ENCODE measurements at regions not wholly inside any gene's neighbourhood (a gene's known extent, or its start where the extent isn't known, plus 50 kb on each side); places are given as distances from the start of the nearest gene placed in this dataset.
A peak's percentile ranks its signal among the peaks of the same experiment; 100 is the strongest.

GRCh38 chr9:118457171-118458000, 753.2 kb downstream of the TLR4 start:
- no peak for DNase-seq (ENCODE audit: low read depth in 4 of 4, low spot score in 3 of 4)

DNA sequence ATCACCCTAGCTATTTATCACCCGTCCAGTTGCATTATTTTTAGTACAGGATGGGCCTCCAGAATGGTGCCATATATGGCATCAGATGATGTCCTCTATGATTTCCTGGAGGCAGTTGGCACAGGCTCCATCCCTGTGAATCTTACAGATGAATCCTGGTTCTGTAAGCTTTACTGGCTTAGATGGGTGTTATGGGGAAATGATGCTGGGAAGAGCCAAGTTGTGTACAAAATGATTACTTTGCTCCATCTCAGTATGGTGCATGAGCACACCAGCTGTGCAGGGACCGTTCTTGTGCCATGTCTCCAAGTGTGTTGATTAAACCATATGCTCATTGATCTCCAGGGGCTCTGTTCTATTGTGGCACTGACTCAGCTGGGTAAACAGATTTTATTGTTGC, 755.7 kb downstream of the TLR4 start:
- DNase-seq (ENCODE audit: low read depth in 4 of 4, low spot score in 3 of 4) = no peak

- no peak for DNase-seq (ENCODE audit: low read depth in 4 of 4, low spot score in 3 of 4)
Measured at GRCh38 chr9:118463419-118463818, 759.2 kb downstream of the TLR4 start.

DNA sequence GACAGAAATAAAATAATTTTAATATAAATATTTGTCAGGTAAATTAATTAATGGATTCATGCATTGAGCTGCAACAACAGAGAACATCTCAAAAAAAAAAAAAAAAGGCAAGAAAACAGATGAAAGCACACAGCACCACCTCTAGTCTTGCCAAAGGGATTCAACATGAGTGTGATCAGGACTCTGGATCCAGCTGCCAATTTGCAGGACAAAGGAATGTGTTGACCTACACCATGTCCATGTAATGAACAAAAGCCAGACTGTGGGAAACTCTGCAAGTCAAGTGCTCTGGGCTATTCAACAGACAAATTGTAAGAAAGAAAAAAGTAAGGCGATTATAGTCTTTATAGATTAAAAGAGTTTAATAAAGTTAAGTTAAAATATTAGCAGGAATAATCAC, 769.3 kb downstream of the TLR4 start:
- DNase-seq (ENCODE audit: low read depth in 4 of 4, low spot score in 3 of 4) = no peak

DNA sequence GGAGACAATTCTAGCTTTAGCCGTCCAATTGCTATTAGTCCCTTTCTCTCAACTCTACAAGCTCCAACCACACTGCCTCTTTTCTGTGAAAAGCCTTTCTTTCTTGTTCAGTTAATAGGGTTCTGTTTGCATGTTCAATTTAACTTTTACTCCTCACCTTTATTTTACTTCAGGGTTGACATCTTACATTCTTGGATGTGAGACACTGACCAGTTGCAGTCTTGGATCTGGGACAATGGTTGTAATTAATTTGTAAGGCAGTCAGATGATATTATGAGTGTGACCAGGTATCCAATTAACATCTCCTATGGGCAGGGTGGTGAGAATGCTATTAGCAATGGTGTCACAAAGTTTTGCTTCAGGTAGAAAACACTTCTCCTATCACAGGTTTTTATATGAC, 774.5 kb downstream of the TLR4 start:
- DNase-seq (ENCODE audit: low read depth in 4 of 4, low spot score in 3 of 4) = no peak

GRCh38 chr9:118482306-118482705, 778.1 kb downstream of the TLR4 start:
- no peak for DNase-seq (ENCODE audit: low read depth in 4 of 4, low spot score in 3 of 4)

DNA sequence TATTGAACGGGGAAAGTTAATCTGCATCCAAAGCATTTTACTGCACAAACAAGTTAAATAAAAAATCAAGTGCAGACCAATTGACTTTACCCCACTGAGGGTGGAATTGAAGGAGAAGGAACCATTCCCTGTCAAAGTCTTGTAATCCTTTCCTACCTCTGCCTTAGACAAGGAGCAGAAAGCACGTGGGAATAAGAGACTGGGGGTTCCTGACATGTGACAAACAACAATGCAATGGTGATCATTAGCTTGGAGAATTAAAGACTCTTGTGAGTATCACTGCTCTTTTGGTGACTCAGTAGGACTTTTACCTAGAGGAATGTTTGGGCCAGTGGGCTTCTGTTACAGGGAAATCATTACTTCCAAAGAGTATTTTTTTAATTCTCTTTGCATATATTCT, 779.5 kb downstream of the TLR4 start:
- DNase-seq (ENCODE audit: low read depth in 4 of 4, low spot score in 3 of 4) = no peak

GRCh38 chr9:118503236-118503635, 799.0 kb downstream of the TLR4 start:
- DNase-seq (ENCODE audit: low read depth in 4 of 4, low spot score in 3 of 4) = no peak

- DNase-seq (ENCODE audit: low read depth in 4 of 4, low spot score in 3 of 4) = no peak
Measured at GRCh38 chr9:118510711-118511110, 806.5 kb downstream of the TLR4 start.

DNA sequence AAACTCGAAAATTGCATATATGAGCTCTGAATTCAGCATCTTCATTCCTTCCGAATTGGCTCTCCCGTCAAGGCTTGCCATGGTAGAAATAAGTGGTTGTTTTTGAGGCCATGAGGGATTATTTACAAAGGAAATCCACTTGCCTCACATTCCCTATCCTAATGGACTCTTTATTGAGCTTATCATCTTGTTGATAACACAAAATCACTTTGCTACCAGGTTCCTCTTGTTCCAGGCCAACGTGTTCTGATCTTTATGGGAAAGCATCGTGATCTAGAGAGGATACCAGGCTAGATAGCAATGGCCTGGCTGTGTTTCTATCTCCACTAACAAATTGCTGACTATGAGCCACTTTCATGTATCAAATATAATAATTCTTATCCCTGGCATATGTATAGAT, 811.7 kb downstream of the TLR4 start:
- no peak for DNase-seq (ENCODE audit: low read depth in 4 of 4, low spot score in 3 of 4)

DNA sequence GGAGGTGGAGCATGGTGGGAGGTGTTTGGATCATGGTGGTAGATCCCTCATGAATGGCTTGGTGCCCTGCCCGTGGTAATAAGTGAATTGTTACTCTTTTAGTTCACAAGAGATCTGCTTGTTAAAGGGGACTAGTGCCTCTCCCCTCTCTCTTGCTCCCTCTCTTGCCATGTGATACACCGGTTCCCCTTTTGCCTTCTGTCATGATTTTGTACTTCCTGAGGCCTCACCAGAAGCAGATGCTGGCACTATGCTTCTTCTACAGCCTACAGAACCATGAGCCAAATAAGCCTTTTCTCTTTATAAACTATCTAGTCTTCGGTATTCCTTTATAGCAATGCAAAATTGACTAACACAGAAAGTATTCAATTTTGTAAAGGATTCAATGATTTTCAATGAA, 817.1 kb downstream of the TLR4 start:
- DNase-seq (ENCODE audit: low read depth in 4 of 4, low spot score in 3 of 4) = no peak

GRCh38 chr9:118522093-118523028, 818.2 kb downstream of the TLR4 start:
- peak in 3 of 4 donors; percentile 14 to 20 (median 15) for DNase-seq (ENCODE audit: low read depth in 4 of 4, low spot score in 3 of 4)

- no peak for DNase-seq (ENCODE audit: low read depth in 4 of 4, low spot score in 3 of 4)
Measured at GRCh38 chr9:118527261-118527660, 823.1 kb downstream of the TLR4 start.

- no peak for DNase-seq (ENCODE audit: low read depth in 4 of 4, low spot score in 3 of 4)
Measured at GRCh38 chr9:118529210-118529609, 825.0 kb downstream of the TLR4 start.

DNA sequence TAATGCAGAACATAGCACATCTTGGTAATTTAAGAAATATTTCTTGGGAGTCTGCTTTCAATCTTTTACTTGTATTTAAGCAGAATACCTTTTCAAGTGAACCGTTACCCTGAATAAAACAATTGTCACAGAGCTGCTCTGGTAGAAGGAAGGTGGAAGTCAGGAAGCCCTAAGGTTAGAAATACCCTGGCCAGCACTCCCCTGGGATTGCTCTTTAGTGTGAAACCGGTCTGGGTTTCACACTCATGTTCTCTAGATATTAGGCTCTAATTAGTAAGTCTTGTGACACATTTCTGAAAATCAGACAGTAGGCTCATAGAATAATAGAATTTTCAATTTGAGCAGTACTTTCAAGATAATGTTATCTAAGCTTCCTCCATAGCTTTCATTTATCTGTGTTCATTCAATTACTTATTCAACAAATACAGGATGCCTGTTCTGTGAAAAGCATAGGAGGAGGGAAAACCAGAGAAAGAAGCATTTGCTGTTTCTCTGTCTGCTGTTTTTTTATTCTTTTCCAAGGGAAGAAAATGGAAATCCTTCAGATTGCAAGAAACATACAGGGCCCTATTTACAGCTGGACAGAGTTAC, 825.5 kb downstream of the TLR4 start:
- DNase-seq (ENCODE audit: low read depth in 4 of 4, low spot score in 3 of 4) = no peak

DNA sequence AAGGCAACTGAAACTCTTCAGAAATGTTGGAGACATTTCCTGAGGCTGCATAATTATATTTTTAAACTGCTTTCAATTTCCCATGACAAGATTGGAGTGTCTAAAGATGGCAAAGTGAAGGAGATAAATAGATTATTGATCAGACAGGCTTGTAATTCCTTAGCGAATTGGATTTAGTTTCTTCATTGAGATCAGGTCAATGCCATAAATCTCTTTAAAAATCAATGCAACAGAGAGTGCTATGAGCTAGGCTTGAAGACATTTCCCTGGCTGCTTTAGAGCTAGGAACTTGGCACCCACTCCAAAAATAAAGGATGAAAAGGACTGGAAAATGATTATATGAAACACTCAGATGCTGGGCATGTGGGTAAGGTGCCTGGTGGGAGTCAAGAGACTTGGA, 828.4 kb downstream of the TLR4 start:
- DNase-seq (ENCODE audit: low read depth in 4 of 4, low spot score in 3 of 4) = no peak

GRCh38 chr9:118533101-118533500, 828.9 kb downstream of the TLR4 start:
- no peak for DNase-seq (ENCODE audit: low read depth in 4 of 4, low spot score in 3 of 4)

- DNase-seq (ENCODE audit: low read depth in 4 of 4, low spot score in 3 of 4) = no peak
Measured at GRCh38 chr9:118533850-118534249, 829.6 kb downstream of the TLR4 start.

GRCh38 chr9:118536153-118536552, 832.0 kb downstream of the TLR4 start:
- no peak for DNase-seq (ENCODE audit: low read depth in 4 of 4, low spot score in 3 of 4)

DNA sequence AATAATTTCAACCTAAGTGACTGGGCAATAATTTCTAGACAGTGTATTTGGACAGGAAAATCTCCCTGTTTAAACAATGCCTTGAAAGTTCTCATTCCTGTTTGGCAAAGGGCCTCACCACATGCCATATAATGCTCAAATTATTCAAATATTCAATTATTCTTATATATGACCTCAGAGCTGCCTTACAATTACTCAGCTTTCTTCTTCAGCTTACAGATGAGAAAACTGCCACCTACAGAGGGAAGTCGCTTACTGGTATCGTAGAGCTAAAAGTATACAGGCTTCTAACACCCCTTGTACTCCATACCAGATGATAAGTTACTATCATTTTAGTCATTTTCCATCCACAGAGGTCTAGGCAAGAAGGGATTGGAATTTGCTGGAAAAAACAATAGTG, 830.3 kb downstream of the BRINP1 start:
- DNase-seq (ENCODE audit: low read depth in 4 of 4, low spot score in 3 of 4) = no peak

GRCh38 chr9:118553465-118553864, 815.8 kb downstream of the BRINP1 start:
- DNase-seq (ENCODE audit: low read depth in 4 of 4, low spot score in 3 of 4) = no peak
